ENCODE measurements at regions not wholly inside any gene's neighbourhood (a gene's known extent, or its start where the extent isn't known, plus 50 kb on each side); places are given as distances from the start of the nearest gene placed in this dataset.

DNA sequence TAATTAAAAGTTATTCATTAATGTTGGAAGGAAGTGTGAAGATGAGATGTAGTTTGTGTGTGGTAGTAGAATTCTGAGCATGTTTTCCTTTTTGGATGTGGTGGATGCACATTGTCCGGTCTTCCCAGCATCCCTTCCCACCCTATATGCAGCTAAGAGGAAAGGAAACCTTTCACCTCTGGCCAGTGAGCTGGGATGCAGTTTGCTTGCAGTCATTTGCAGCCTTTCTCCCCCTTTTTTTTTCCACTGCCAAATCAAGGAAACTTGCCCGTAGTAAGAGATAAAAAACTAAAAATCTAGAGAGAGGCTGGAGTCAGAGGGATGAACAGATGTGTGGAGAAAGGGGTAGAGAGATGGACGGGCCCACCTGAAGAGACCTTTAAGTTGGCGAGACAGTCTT, 72.5 kb upstream of the SLC38A2 start:
- no peak for DNase-seq

- no peak for DNase-seq
Observed at GRCh38 chr12:46443594-46444263, 71.2 kb upstream of the SLC38A2 start.

- no peak for DNase-seq
Observed at GRCh38 chr12:46442738-46443137, 70.2 kb upstream of the SLC38A2 start.

GRCh38 chr12:46442239-46442638, 69.7 kb upstream of the SLC38A2 start:
- no peak for DNase-seq

DNA sequence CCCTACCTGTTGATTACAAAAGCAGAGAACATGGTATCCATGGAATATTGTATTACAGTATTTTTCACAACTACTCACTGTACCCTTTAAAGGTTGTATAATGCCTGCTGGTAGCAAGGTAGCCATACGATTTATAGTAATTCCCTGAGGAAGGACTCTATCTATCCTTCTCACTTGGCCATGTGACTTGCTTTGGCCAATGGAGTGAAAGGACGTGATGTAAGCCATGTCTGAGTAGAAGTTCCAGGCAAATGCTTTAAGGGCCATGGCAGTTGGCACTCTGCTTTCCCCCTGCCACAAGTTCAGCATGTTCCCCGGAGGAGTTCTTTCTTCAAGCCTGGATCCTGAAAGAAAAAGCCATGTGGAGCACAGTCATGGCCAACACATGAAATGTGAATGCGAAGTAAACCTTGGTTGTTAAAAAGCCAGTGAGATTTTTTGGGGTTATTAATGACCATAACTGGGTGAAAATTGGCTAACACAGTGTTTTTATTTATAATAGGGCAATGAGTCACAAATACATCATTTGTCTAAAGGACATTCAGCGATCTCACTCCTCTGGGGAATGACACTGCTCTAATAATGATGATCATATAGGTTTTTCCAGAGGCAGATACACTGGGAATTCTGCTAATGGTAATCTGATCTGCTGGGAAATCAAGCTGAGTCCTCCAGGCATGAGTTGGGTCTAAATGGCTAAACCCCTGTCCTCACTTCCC, 67.4 kb upstream of the SLC38A2 start:
- no peak for DNase-seq

GRCh38 chr12:46438719-46439319, 66.2 kb upstream of the SLC38A2 start:
- DNase-seq, result no peak

GRCh38 chr12:46438256-46438655, 65.7 kb upstream of the SLC38A2 start:
- DNase-seq, result no peak

- DNase-seq, result no peak
Observed at GRCh38 chr12:46437469-46437868, 64.9 kb upstream of the SLC38A2 start.

- no peak for DNase-seq
Observed at GRCh38 chr12:46436747-46437146, 64.2 kb upstream of the SLC38A2 start.

DNA sequence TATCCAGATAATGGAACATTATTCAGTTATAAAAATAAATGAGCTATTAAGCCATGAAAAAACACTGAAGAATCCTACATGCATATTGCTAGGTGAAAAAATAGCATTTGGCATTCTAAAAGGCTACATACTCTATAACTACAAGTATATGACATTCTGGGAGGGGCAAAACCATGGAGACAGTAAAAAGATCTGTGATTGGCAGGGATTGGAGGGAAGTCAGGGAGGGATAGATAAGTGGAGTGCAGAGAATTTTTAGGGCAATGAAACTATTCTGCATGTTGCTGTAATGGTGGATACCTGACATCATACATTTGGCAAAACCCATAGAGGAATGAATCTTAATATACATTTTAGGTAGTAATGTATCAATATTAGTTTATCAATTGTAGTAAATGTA, 63.1 kb upstream of the SLC38A2 start:
- no peak for DNase-seq

DNA sequence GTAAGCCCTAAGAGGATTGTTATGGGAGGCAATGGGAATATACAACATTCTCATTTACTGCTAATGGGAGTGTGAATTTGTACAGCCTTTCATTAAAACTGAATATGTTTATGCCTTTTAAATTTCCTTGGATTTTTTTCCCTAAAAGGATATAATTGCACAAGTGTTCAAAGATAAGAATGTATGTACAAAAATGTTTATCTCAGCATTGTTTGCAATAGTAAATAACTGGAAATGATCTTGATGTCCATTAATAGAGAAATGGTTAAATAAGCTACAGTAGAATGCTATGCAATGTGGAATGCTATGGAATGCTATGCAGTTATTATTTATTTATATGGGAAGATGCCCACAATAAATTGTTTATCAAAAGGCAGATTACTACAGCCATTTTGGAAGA, 62.5 kb upstream of the SLC38A2 start:
- no peak for DNase-seq

DNA sequence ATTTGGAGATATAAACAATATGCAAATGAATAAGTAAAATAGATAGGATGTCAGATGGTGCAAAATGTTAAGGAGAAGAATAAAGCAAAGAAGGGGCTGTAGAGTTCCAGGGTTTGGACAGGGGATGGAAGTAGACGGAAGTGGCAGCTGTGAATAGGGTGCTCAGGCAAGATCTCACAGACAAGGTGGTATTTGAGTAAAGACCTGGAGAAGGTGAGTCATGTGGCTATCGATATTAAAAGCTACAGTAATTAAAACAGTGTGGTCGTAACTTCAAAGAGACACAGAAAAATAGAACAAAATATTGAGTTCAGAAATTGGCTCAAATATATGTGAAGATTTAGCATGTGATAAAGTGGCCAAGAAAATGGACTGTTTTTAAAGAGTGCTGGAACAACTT, 61.3 kb upstream of the SLC38A2 start:
- DNase-seq, result no peak

DNA sequence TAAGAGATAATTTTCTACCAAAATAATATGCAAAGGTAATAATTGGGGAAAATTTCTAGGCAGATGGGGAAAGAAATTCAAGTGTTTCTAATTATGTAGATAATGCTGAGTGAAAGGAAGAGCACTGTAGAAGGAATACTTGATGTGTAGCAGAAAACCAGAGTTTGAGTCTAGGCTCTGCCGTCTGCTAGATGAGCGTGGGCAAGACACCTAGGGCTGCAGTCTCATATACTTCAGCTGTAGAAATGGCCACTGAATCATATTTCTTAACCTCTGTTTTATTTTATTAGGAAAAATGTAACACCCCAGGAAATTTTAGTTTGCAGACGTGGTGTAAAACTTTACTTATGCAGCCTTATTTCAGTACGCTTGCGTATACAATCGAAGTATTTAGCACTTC, 59.8 kb upstream of the SLC38A2 start:
- no peak for DNase-seq

- DNase-seq, result peak; percentile 8
Observed at GRCh38 chr12:46430340-46430948, 57.9 kb upstream of the SLC38A2 start.
